HG03097 (cell line): ENCODE measurements at regions not wholly inside any gene's neighbourhood (a gene's known extent, or its start where the extent isn't known, plus 50 kb on each side); places are given as distances from the start of the nearest gene placed in this dataset.

Source experiments
- ATAC-seq: cut with Tn5 transposase; IDR thresholded peaks from one replicate; pipeline ENCODE4 v1.9.1; 2021; ENCODE audit not compliant: unreplicated experiment, low FRiP score

GRCh38 chr4:32169841-32170240, 1449.7 kb downstream of the PCDH7 start:
- no peak for ATAC-seq

- ATAC-seq = no peak
Measured at GRCh38 chr4:32172086-32172485, 1451.9 kb downstream of the PCDH7 start.

- ATAC-seq = no peak
Measured at GRCh38 chr4:32172761-32173160, 1452.6 kb downstream of the PCDH7 start.

GRCh38 chr4:32180086-32180485, 1459.9 kb downstream of the PCDH7 start:
- no peak for ATAC-seq

- no peak for ATAC-seq
Measured at GRCh38 chr4:32184186-32184585, 1464.0 kb downstream of the PCDH7 start.

GRCh38 chr4:32189130-32189529, 1469.0 kb downstream of the PCDH7 start:
- ATAC-seq = no peak

- no peak for ATAC-seq
Measured at GRCh38 chr4:32189788-32190187, 1469.6 kb downstream of the PCDH7 start.

- ATAC-seq = no peak
Measured at GRCh38 chr4:32191961-32192360, 1471.8 kb downstream of the PCDH7 start.

- no peak for ATAC-seq
Measured at GRCh38 chr4:32192363-32192762, 1472.2 kb downstream of the PCDH7 start.

- ATAC-seq = no peak
Measured at GRCh38 chr4:32192991-32193390, 1472.8 kb downstream of the PCDH7 start.

GRCh38 chr4:32196950-32197688, 1477.0 kb downstream of the PCDH7 start:
- no peak for ATAC-seq

GRCh38 chr4:32199639-32200038, 1479.5 kb downstream of the PCDH7 start:
- no peak for ATAC-seq

GRCh38 chr4:32203340-32203739, 1483.2 kb downstream of the PCDH7 start:
- ATAC-seq = no peak

- ATAC-seq = no peak
Measured at GRCh38 chr4:32206756-32207155, 1486.6 kb downstream of the PCDH7 start.

GRCh38 chr4:32207456-32207855, 1487.3 kb downstream of the PCDH7 start:
- ATAC-seq = no peak

- ATAC-seq = no peak
Measured at GRCh38 chr4:32215277-32215676, 1495.1 kb downstream of the PCDH7 start.

GRCh38 chr4:32216502-32216901, 1496.3 kb downstream of the PCDH7 start:
- no peak for ATAC-seq

GRCh38 chr4:32219306-32220075, 1499.3 kb downstream of the PCDH7 start:
- ATAC-seq = no peak

- no peak for ATAC-seq
Measured at GRCh38 chr4:32226204-32226603, 1506.0 kb downstream of the PCDH7 start.

GRCh38 chr4:32226733-32227132, 1506.6 kb downstream of the PCDH7 start:
- ATAC-seq = no peak

- ATAC-seq = no peak
Measured at GRCh38 chr4:32243926-32244325, 1523.8 kb downstream of the PCDH7 start.

GRCh38 chr4:32249040-32249439, 1528.9 kb downstream of the PCDH7 start:
- no peak for ATAC-seq
